Keratinocyte (primary cell): ENCODE measurements at regions not wholly inside any gene's neighbourhood (a gene's known extent, or its start where the extent isn't known, plus 50 kb on each side); places are given as distances from the start of the nearest gene placed in this dataset.

Experiments used
- DNase-seq: peaks from one replicate; pipeline ENCODE4 v3.0.0-alpha.2; 2011; ENCODE audit warnings: low read depth, missing footprints, low spot score
- FAIRE-seq: peaks from 2 replicates; lab custom pipeline; 2011; peaks lifted over from hg19 to GRCh38; lab: Jason Lieb, UNC
- H2AFZ ChIP-seq: 2 replicates; pipeline ENCODE4 v1.6.0; 2012; ENCODE audit warnings: low read length, control low read depth, inconsistent platforms; ENCODE audit not compliant: control insufficient read depth
- H3K27ac ChIP-seq: 2 replicates; pipeline ENCODE4 v1.5.1; 2011; ENCODE audit warnings: low read length; ENCODE audit not compliant: control insufficient read depth, insufficient read depth
- H3K27me3 ChIP-seq: 3 replicates; pipeline ENCODE4 v1.6.0; 2011; ENCODE audit warnings: low read length; ENCODE audit not compliant: control insufficient read depth, insufficient read depth; ENCODE audit errors: extremely low read depth
- H3K36me3 ChIP-seq, 2 experiments: 2 replicates in 1 of 2; 3 replicates in 1 of 2; pipeline ENCODE4 v1.5.1; 2011; ENCODE audit warnings: low read length in 2 of 2, mild to moderate bottlenecking in 1 of 2; ENCODE audit not compliant: control insufficient read depth in 2 of 2, insufficient read depth in 2 of 2; ENCODE audit errors: extremely low read depth in 1 of 2
- H3K4me1 ChIP-seq: 3 replicates; pipeline ENCODE4 v1.5.1; 2011; ENCODE audit warnings: low read length; ENCODE audit not compliant: control insufficient read depth, insufficient read depth; ENCODE audit errors: extremely low read depth
- H3K4me2 ChIP-seq: 3 replicates; pipeline ENCODE4 v1.6.0; 2011; ENCODE audit warnings: low read depth, low read length; ENCODE audit not compliant: control insufficient read depth, insufficient read depth; ENCODE audit errors: extremely low read depth
- H3K4me3 ChIP-seq, 3 experiments: fragments of 200-600 bp in 1 of 3; sonication (generic) in 1 of 3; 2 replicates in 2 of 3; 3 replicates in 1 of 3; pipeline ENCODE4 v1.5.1; 2011 to 2016; ENCODE audit warnings: low read length in 3 of 3, mild to moderate bottlenecking in 3 of 3, control low read depth in 2 of 3, inconsistent platforms in 1 of 3, low read depth in 1 of 3, mixed read lengths in 1 of 3, mixed run types in 1 of 3, moderate library complexity in 1 of 3; ENCODE audit not compliant: control insufficient read depth in 2 of 3, insufficient read depth in 2 of 3; ENCODE audit errors: extremely low read depth in 1 of 3
- H3K79me2 ChIP-seq: 2 replicates; pipeline ENCODE4 v1.6.0; 2012; ENCODE audit warnings: low read length; ENCODE audit not compliant: control insufficient read depth, insufficient read depth
- H3K9ac ChIP-seq: 3 replicates; pipeline ENCODE4 v1.6.0; 2011; ENCODE audit warnings: low read length; ENCODE audit not compliant: control insufficient read depth, insufficient read depth; ENCODE audit errors: extremely low read depth
- H3K9me1 ChIP-seq: 3 replicates; pipeline ENCODE4 v1.6.0; 2011; ENCODE audit warnings: low read length; ENCODE audit not compliant: control insufficient read depth, insufficient read depth; ENCODE audit errors: extremely low read depth
- H3K9me3 ChIP-seq: 2 replicates; pipeline ENCODE4 v1.5.1; 2012; ENCODE audit warnings: low read depth, low read length; ENCODE audit not compliant: control insufficient read depth
- H4K20me1 ChIP-seq: 3 replicates; pipeline ENCODE4 v1.6.0; 2011; ENCODE audit warnings: low read length; ENCODE audit not compliant: control insufficient read depth, insufficient read depth; ENCODE audit errors: extremely low read depth
- CTCF ChIP-seq, 3 experiments: IDR thresholded peaks in 1 of 3; conservative IDR thresholded peaks in 1 of 3; optimal IDR thresholded peaks in 1 of 3; 2 replicates in 2 of 3; 3 replicates in 1 of 3; pipeline versions ENCODE3 to v1.5.1; 2011; ENCODE audit warnings: low read length in 3 of 3, mild to moderate bottlenecking in 3 of 3, moderate library complexity in 2 of 3, control low read depth in 1 of 3, inconsistent platforms in 1 of 3; ENCODE audit not compliant: insufficient read depth in 2 of 3; ENCODE audit errors: extremely low read depth in 1 of 3
- EZH2 ChIP-seq: IDR thresholded peaks from one replicate; pipeline ENCODE4 v1.6.1; 2012; ENCODE audit warnings: inconsistent platforms, mild to moderate bottlenecking, low read length, moderate library complexity
- dilution Hi-C: fragments of 300-500 bp; cut with MboI; formaldehyde crosslinking; loops from one replicate; pipeline ENCODE4 v1.7.0; 2020; ENCODE audit warnings: low sequenced_read_pairs; ENCODE audit not compliant: extremely low pct_ligation_motif_present

- dilution Hi-C loops = no loop called here
- H4K20me1 ChIP-seq = no peaks in the 10 kb centered on the region
- no peaks in the 10 kb centered on the region for H3K9me1 ChIP-seq
- H3K4me1 ChIP-seq = no peaks in the 10 kb centered on the region
- H3K9me3 ChIP-seq = no peaks in the 10 kb centered on the region
- H3K27me3 ChIP-seq = no peaks in the 10 kb centered on the region
- H3K79me2 ChIP-seq = no peaks in the 10 kb centered on the region
- TF ChIP-seq CTCF (optimal IDR thresholded peaks at IDR 0.05 in 1 of 3, IDR thresholded peaks at IDR 0.05 in 1 of 3, conservative IDR thresholded peaks at IDR 0.05 in 1 of 3; ENCODE audit: extremely low read depth in 1 of 3, insufficient read depth in 2 of 3, low read length in 3 of 3) = no peak
- no peak for TF ChIP-seq EZH2
- FAIRE-seq = no peak
- no peak for DNase-seq
- no peak overlapping the region for H3K4me3 ChIP-seq
- H3K9ac ChIP-seq = no peak overlapping the region
- H3K4me2 ChIP-seq = no peak overlapping the region
- no peaks in the 10 kb centered on the region for H3K36me3 ChIP-seq
- H2AFZ ChIP-seq = no peak overlapping the region
- H3K27ac ChIP-seq = no peak overlapping the region
These were observed 373.4 kb downstream of the CNTNAP4 start for GRCh38 chr16:76650582-76650981.

- no peaks in the 10 kb centered on the region for H3K36me3 ChIP-seq
- no peak overlapping the region for H3K27ac ChIP-seq
- TF ChIP-seq EZH2 (no peak), CTCF (optimal IDR thresholded peaks at IDR 0.05 in 1 of 3, IDR thresholded peaks at IDR 0.05 in 1 of 3, conservative IDR thresholded peaks at IDR 0.05 in 1 of 3; ENCODE audit: extremely low read depth in 1 of 3, insufficient read depth in 2 of 3, low read length in 3 of 3) (peak; percentile 21 to 64 (median 54))
- no peaks in the 10 kb centered on the region for H3K9me1 ChIP-seq
- no peaks in the 10 kb centered on the region for H3K79me2 ChIP-seq
- dilution Hi-C loops = no loop called here
- no peaks in the 10 kb centered on the region for H4K20me1 ChIP-seq
- no peaks in the 10 kb centered on the region for H3K9me3 ChIP-seq
- no peak overlapping the region for H2AFZ ChIP-seq
- H3K9ac ChIP-seq = no peak overlapping the region
- no peaks in the 10 kb centered on the region for H3K4me1 ChIP-seq
- no peak overlapping the region for H3K4me2 ChIP-seq
- FAIRE-seq (no peak), DNase-seq (no peak)
- no peaks in the 10 kb centered on the region for H3K27me3 ChIP-seq
- H3K4me3 ChIP-seq = no peak overlapping the region
These were observed 376.3 kb downstream of the CNTNAP4 start for GRCh38 chr16:76653390-76654026.
